ENCODE measurements at regions not wholly inside any gene's neighbourhood (a gene's known extent, or its start where the extent isn't known, plus 50 kb on each side); places are given as distances from the start of the nearest gene placed in this dataset.

DNA sequence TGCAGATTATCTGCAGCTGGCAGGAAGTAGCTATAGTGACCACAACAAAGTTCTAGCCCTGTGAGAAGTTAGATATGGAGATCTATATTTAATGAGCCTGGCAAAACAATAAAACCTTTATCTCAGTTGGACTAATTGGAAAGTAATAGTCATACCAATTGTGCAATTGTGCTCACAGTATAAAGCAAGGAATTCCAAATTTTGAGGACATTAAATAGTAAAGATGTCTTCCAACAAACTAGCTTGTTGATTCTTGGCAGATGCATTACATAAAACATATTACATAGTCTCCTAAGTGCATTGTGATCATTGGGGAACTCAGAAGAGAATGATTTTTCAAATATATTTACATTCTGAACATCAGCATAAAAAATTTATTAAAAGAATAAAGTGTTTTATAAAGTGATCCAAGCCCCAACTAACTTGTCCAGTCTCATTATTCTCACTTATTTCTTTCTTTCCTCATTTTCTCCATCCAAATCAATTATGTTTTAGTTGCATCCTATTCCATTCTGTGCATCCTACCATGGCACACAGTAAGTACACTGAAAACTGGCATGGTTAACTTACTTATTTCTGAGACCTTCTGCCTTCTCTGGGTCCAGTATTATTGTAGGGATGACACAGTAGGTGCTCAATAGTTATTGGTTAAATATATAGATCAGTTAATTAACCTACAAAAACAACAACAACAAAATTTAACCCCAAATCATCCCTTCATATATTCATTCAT lies 977.2 kb upstream of the NUDT12 start:
- POLR2A ChIA-PET, result no interaction called here
- H3K4me3 ChIP-seq (ENCODE audit: low read depth, low read length), result no peak overlapping the region

DNA sequence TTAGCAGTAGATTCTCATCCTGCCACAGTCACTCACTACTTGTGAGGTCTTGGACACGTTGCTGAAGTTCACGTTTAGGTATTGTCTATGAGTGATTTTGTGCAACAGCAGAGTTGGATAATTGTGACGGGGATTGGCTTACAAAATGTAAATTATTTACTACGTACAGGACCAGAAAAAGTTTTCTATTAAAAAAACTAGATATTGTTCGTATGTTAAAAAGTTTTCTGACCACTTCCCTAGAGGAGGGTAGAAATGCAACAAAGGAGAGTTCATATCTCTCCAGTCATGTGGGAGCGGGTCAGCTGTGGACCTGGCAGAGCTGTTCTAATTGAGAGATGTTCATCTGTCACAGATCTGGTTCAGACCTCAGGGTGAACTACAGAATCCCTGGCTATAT lies 976.1 kb upstream of the NUDT12 start:
- no peak overlapping the region for H3K27ac ChIP-seq (ENCODE audit: extremely low read depth, low read depth, low read length)

More for the DNA sequence above, 977.2 kb upstream of the NUDT12 start:
- Histone ChIP-seq H3K4me1 (ENCODE audit: control insufficient read depth, insufficient read depth, low read length) (no peaks in the 10 kb centered on the region), H3K27ac (ENCODE audit: extremely low read depth, low read depth, low read length) (no peak overlapping the region), H3K9me3 (ENCODE audit: control insufficient read depth, insufficient read depth, low read depth, low read length) (no peaks in the 10 kb centered on the region), H3K36me3 (ENCODE audit: control insufficient read depth in 2 of 2, insufficient read depth in 1 of 2, low read length in 2 of 2) (no peaks in the 10 kb centered on the region)
- CTCF ChIA-PET, result no interaction called here
- no peak for TF ChIP-seq ZNF501 (tag by site-specific recombination; IDR thresholded peaks at IDR 0.05)
- TF ChIP-seq REPIN1 (tag by site-specific recombination; IDR thresholded peaks at IDR 0.05; ENCODE audit: low read depth), result no peak
- TF ChIP-seq ZNF248 (tag by site-specific recombination; IDR thresholded peaks at IDR 0.05), result no peak
- TF ChIP-seq, protein P1, sequence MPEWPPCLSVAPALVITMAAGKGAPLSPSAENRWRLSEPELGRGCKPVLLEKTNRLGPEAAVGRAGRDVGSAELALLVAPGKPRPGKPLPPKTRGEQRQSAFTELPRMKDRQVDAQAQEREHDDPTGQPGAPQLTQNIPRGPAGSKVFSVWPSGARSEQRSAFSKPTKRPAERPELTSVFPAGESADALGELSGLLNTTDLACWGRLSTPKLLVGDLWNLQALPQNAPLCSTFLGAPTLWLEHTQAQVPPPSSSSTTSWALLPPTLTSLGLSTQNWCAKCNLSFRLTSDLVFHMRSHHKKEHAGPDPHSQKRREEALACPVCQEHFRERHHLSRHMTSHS (tag by site-specific recombination; IDR thresholded peaks at IDR 0.05), result no peak
- no peak for TF ChIP-seq EGR2 (tag by site-specific recombination; IDR thresholded peaks at IDR 0.05; ENCODE audit: low read depth)
- TF ChIP-seq ZNF600 (tag by site-specific recombination; IDR thresholded peaks at IDR 0.05), result no peak

DNA sequence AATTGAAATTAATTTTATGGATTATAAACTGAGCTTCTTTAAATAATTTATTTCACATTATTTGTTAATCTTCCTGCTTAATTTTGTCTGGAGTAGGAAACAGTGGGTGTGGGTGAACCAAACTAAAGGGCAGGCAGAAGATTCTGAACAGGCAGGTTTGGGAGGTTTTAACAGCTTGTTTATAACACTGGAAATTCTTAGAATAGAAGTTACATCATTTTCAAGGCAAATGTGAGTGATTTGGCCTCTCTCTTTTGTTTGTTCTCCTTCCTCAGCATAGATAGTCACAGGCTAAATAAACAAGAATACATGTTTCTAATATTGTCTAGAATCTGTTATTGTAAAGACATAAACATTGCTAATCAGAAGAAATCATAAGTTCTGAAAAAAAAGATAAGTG lies 970.9 kb upstream of the NUDT12 start:
- POLR2A ChIA-PET, result no interaction called here
- H3K9me3 ChIP-seq (ENCODE audit: control insufficient read depth, insufficient read depth, low read depth, low read length), result no peaks in the 10 kb centered on the region
- H3K4me1 ChIP-seq (ENCODE audit: control insufficient read depth, insufficient read depth, low read length), result no peaks in the 10 kb centered on the region
- CTCF ChIA-PET, result no interaction called here
- TF ChIP-seq ZNF555 (tag by site-specific recombination; conservative IDR thresholded peaks at IDR 0.05), result no peak
- no peak for TF ChIP-seq OVOL3 (tag by site-specific recombination; IDR thresholded peaks at IDR 0.05)
- no peak for TF ChIP-seq ZNF596 (tag by site-specific recombination; IDR thresholded peaks at IDR 0.05)
- TF ChIP-seq, protein P2, sequence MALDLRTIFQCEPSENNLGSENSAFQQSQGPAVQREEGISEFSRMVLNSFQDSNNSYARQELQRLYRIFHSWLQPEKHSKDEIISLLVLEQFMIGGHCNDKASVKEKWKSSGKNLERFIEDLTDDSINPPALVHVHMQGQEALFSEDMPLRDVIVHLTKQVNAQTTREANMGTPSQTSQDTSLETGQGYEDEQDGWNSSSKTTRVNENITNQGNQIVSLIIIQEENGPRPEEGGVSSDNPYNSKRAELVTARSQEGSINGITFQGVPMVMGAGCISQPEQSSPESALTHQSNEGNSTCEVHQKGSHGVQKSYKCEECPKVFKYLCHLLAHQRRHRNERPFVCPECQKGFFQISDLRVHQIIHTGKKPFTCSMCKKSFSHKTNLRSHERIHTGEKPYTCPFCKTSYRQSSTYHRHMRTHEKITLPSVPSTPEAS (tag by site-specific recombination; IDR thresholded peaks at IDR 0.05), result no peak
- no peak for TF ChIP-seq KLF8 (tag by site-specific recombination; IDR thresholded peaks at IDR 0.05)
- TF ChIP-seq ZIC2 (tag by site-specific recombination; IDR thresholded peaks at IDR 0.05), result no peak
- H3K27ac ChIP-seq (ENCODE audit: extremely low read depth, low read depth, low read length), result no peak overlapping the region
- no peak overlapping the region for H3K4me3 ChIP-seq (ENCODE audit: low read depth, low read length)
- H3K36me3 ChIP-seq (ENCODE audit: control insufficient read depth in 2 of 2, insufficient read depth in 1 of 2, low read length in 2 of 2), result no peaks in the 10 kb centered on the region

More for the DNA sequence above, 976.1 kb upstream of the NUDT12 start:
- ChIA-PET CTCF (no interaction called here), POLR2A (no interaction called here)
- Histone ChIP-seq H3K36me3 (ENCODE audit: control insufficient read depth in 2 of 2, insufficient read depth in 1 of 2, low read length in 2 of 2) (no peaks in the 10 kb centered on the region), H3K4me3 (ENCODE audit: low read depth, low read length) (no peak overlapping the region), H3K9me3 (ENCODE audit: control insufficient read depth, insufficient read depth, low read depth, low read length) (no peaks in the 10 kb centered on the region), H3K4me1 (ENCODE audit: control insufficient read depth, insufficient read depth, low read length) (no peaks in the 10 kb centered on the region)
- TF ChIP-seq SP7 (tag by site-specific recombination; IDR thresholded peaks at IDR 0.05) (no peak), ZNF223 (tag by site-specific recombination; IDR thresholded peaks at IDR 0.05) (no peak)
- TF ChIP-seq, protein P3, sequence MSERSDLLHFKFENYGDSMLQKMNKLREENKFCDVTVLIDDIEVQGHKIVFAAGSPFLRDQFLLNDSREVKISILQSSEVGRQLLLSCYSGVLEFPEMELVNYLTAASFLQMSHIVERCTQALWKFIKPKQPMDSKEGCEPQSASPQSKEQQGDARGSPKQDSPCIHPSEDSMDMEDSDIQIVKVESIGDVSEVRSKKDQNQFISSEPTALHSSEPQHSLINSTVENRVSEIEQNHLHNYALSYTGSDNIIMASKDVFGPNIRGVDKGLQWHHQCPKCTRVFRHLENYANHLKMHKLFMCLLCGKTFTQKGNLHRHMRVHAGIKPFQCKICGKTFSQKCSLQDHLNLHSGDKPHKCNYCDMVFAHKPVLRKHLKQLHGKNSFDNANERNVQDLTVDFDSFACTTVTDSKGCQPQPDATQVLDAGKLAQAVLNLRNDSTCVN (tag by site-specific recombination; optimal IDR thresholded peaks at IDR 0.05), result no peak

DNA sequence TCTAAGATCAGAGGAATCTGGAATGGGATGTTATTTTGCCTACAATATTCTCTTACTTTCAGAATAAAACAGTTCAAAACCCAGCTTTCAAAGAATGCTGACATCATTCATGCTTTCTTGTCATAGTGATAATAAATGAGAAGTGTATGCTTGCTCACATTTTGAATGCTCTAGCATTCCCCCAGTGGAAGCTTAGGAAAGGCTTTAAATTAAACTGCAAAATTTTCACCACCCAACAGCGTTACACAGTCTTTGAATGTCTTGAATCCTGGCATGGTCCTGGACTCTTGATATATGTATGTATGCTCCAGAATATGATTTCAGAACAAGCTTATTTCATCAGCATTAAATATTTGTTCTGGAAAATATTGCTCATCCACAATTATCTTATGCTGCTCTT lies 964.3 kb upstream of the NUDT12 start:
- H3K4me1 ChIP-seq (ENCODE audit: control insufficient read depth, insufficient read depth, low read length), result no peaks in the 10 kb centered on the region
- H3K4me3 ChIP-seq (ENCODE audit: low read depth, low read length), result no peak overlapping the region
- no peak overlapping the region for H3K27ac ChIP-seq (ENCODE audit: extremely low read depth, low read depth, low read length)
- ChIA-PET CTCF (no interaction called here), POLR2A (no interaction called here)
- H3K9me3 ChIP-seq (ENCODE audit: control insufficient read depth, insufficient read depth, low read depth, low read length), result no peaks in the 10 kb centered on the region
- no peaks in the 10 kb centered on the region for H3K36me3 ChIP-seq (ENCODE audit: control insufficient read depth in 2 of 2, insufficient read depth in 1 of 2, low read length in 2 of 2)
- TF ChIP-seq ZNF426 (tag by site-specific recombination; IDR thresholded peaks at IDR 0.05), result no peak
- no peak for TF ChIP-seq HOXA7 (CRISPR knock-in tag; IDR thresholded peaks at IDR 0.05; ENCODE audit: borderline replicate concordance)
- TF ChIP-seq ZNF366 (tag by site-specific recombination; conservative IDR thresholded peaks at IDR 0.05), result no peak
- TF ChIP-seq, protein P4, sequence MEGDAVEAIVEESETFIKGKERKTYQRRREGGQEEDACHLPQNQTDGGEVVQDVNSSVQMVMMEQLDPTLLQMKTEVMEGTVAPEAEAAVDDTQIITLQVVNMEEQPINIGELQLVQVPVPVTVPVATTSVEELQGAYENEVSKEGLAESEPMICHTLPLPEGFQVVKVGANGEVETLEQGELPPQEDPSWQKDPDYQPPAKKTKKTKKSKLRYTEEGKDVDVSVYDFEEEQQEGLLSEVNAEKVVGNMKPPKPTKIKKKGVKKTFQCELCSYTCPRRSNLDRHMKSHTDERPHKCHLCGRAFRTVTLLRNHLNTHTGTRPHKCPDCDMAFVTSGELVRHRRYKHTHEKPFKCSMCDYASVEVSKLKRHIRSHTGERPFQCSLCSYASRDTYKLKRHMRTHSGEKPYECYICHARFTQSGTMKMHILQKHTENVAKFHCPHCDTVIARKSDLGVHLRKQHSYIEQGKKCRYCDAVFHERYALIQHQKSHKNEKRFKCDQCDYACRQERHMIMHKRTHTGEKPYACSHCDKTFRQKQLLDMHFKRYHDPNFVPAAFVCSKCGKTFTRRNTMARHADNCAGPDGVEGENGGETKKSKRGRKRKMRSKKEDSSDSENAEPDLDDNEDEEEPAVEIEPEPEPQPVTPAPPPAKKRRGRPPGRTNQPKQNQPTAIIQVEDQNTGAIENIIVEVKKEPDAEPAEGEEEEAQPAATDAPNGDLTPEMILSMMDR (tag by site-specific recombination; IDR thresholded peaks at IDR 0.05), result no peak
- no peak for TF ChIP-seq ZNF600 (tag by site-specific recombination; IDR thresholded peaks at IDR 0.05)
- no peak for TF ChIP-seq ZNF10 (tag by site-specific recombination; IDR thresholded peaks at IDR 0.05)
- no peak for TF ChIP-seq YY1 (tag by site-specific recombination; IDR thresholded peaks at IDR 0.05)
- TF ChIP-seq, protein P5, sequence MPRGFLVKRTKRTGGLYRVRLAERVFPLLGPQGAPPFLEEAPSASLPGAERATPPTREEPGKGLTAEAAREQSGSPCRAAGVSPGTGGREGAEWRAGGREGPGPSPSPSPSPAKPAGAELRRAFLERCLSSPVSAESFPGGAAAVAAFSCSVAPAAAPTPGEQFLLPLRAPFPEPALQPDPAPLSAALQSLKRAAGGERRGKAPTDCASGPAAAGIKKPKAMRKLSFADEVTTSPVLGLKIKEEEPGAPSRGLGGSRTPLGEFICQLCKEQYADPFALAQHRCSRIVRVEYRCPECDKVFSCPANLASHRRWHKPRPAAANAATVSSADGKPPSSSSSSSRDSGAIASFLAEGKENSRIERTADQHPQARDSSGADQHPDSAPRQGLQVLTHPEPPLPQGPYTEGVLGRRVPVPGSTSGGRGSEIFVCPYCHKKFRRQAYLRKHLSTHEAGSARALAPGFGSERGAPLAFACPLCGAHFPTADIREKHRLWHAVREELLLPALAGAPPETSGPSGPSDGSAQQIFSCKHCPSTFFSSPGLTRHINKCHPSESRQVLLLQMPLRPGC (tag by site-specific recombination; IDR thresholded peaks at IDR 0.05), result no peak
- TF ChIP-seq ZNF169 (tag by site-specific recombination; IDR thresholded peaks at IDR 0.05), result no peak

Data from HEK293 (cell line).